ENCODE measurements at regions not wholly inside any gene's neighbourhood (a gene's known extent, or its start where the extent isn't known, plus 50 kb on each side); places are given as distances from the start of the nearest gene placed in this dataset.

- TF ChIP-seq ZNF8 (CRISPR knock-in tag; IDR thresholded peaks at IDR 0.05) (no peak), BACH2 (CRISPR knock-in tag; IDR thresholded peaks at IDR 0.05; ENCODE audit: borderline replicate concordance) (no peak), GLIS3 (CRISPR knock-in tag; IDR thresholded peaks at IDR 0.05) (no peak), ISL1 (CRISPR knock-in tag; IDR thresholded peaks at IDR 0.05) (no peak), ZNF565 (CRISPR knock-in tag; conservative IDR thresholded peaks at IDR 0.05; ENCODE audit: low read depth) (no peak), ZNF70 (CRISPR knock-in tag; IDR thresholded peaks at IDR 0.05) (no peak), ARNTL (CRISPR knock-in tag; IDR thresholded peaks at IDR 0.05; ENCODE audit: borderline replicate concordance, low read depth) (no peak), ZFP3 (CRISPR knock-in tag; IDR thresholded peaks at IDR 0.05) (no peak)
- ATAC-seq, result no peak
Measured at GRCh38 chr7:41378156-41378555, 324.7 kb downstream of the INHBA start.

GRCh38 chr7:41375582-41375981 is 327.3 kb downstream of the INHBA start:
- no peak for ATAC-seq

GRCh38 chr7:41374150-41374848 is 328.6 kb downstream of the INHBA start:
- ATAC-seq, result no peak
- no peak for TF ChIP-seq BACH2 (CRISPR knock-in tag; IDR thresholded peaks at IDR 0.05; ENCODE audit: borderline replicate concordance)
- TF ChIP-seq CREB5 (CRISPR knock-in tag; IDR thresholded peaks at IDR 0.05; ENCODE audit: low read depth), result no peak
- TF ChIP-seq SNAI2 (CRISPR knock-in tag; IDR thresholded peaks at IDR 0.05), result no peak
- TF ChIP-seq PPARA (CRISPR knock-in tag; IDR thresholded peaks at IDR 0.05; ENCODE audit: borderline replicate concordance), result no peak
- no peak for TF ChIP-seq OSR1 (CRISPR knock-in tag; IDR thresholded peaks at IDR 0.05)
- no peak for TF ChIP-seq TOX (CRISPR knock-in tag; IDR thresholded peaks at IDR 0.05; ENCODE audit: borderline replicate concordance)
- no peak for TF ChIP-seq CSDC2 (CRISPR knock-in tag; IDR thresholded peaks at IDR 0.05)
- TF ChIP-seq TSHZ2 (CRISPR knock-in tag; IDR thresholded peaks at IDR 0.05), result no peak
- TF ChIP-seq CSRNP3 (CRISPR knock-in tag; IDR thresholded peaks at IDR 0.05), result no peak

More at GRCh38 chr7:41375582-41375981, 327.3 kb downstream of the INHBA start:
- TF ChIP-seq BACH2 (CRISPR knock-in tag; IDR thresholded peaks at IDR 0.05; ENCODE audit: borderline replicate concordance) (no peak), ZNF8 (CRISPR knock-in tag; IDR thresholded peaks at IDR 0.05) (no peak), CSRNP3 (CRISPR knock-in tag; IDR thresholded peaks at IDR 0.05) (no peak), ISL1 (CRISPR knock-in tag; IDR thresholded peaks at IDR 0.05) (no peak), ESRRG (CRISPR knock-in tag; IDR thresholded peaks at IDR 0.05) (no peak), CREB5 (CRISPR knock-in tag; IDR thresholded peaks at IDR 0.05; ENCODE audit: low read depth) (no peak), SNAI2 (CRISPR knock-in tag; IDR thresholded peaks at IDR 0.05) (no peak), PPARA (CRISPR knock-in tag; IDR thresholded peaks at IDR 0.05; ENCODE audit: borderline replicate concordance) (no peak), ZNF70 (CRISPR knock-in tag; IDR thresholded peaks at IDR 0.05) (no peak), TCF4 (CRISPR knock-in tag; IDR thresholded peaks at IDR 0.05; ENCODE audit: borderline replicate concordance) (no peak), TSHZ2 (CRISPR knock-in tag; IDR thresholded peaks at IDR 0.05) (no peak), ZNF565 (CRISPR knock-in tag; conservative IDR thresholded peaks at IDR 0.05; ENCODE audit: low read depth) (no peak), ZFP30 (CRISPR knock-in tag; IDR thresholded peaks at IDR 0.05) (no peak)

Measured in SK-N-SH treated with all-trans-retinoic acid at 6 μM for 48 hours (cell line).